SH-SY5Y (cell line): ENCODE measurements at regions not wholly inside any gene's neighbourhood (a gene's known extent, or its start where the extent isn't known, plus 50 kb on each side); places are given as distances from the start of the nearest gene placed in this dataset.
A peak's percentile ranks its signal among the peaks of the same experiment; 100 is the strongest.

ENCODE experiments used
- GATA2 ChIP-seq: IDR thresholded peaks from 2 replicates; pipeline ENCODE4 v1.6.1; 2011; ENCODE audit warnings: mild to moderate bottlenecking, low read depth, low read length
- GATA3 ChIP-seq: IDR thresholded peaks from 2 replicates; pipeline ENCODE4 v1.6.1; 2011; ENCODE audit warnings: low read depth, mild to moderate bottlenecking, low read length, moderate library complexity

- no peak for TF ChIP-seq GATA2
- no peak for TF ChIP-seq GATA3
These were observed 481.1 kb upstream of the MAN1A1 start for GRCh38 chr6:119830494-119831295.

GRCh38 chr6:119830069-119830468, 480.5 kb upstream of the MAN1A1 start:
- TF ChIP-seq GATA2, result no peak
- no peak for TF ChIP-seq GATA3

GRCh38 chr6:119829006-119829405, 479.4 kb upstream of the MAN1A1 start:
- TF ChIP-seq GATA3, result no peak
- no peak for TF ChIP-seq GATA2

- TF ChIP-seq GATA2 (no peak), GATA3 (no peak)
These were observed 471.8 kb upstream of the MAN1A1 start for GRCh38 chr6:119821380-119821779.

GRCh38 chr6:119818876-119819275, 469.3 kb upstream of the MAN1A1 start:
- TF ChIP-seq GATA2, result no peak
- TF ChIP-seq GATA3, result no peak

- TF ChIP-seq GATA3, result no peak
- peak; percentile 22; the same call in 1 of the 2 replicates for TF ChIP-seq GATA2
These were observed 465.2 kb upstream of the MAN1A1 start for GRCh38 chr6:119814609-119815400.

- TF ChIP-seq GATA2 (no peak), GATA3 (no peak)
These were observed 452.9 kb upstream of the MAN1A1 start for GRCh38 chr6:119802464-119802863.

GRCh38 chr6:119801056-119801455, 451.5 kb upstream of the MAN1A1 start:
- TF ChIP-seq GATA2, result no peak

GRCh38 chr6:119800526-119800925, 451.0 kb upstream of the MAN1A1 start:
- TF ChIP-seq GATA2 (no peak), GATA3 (no peak)

- TF ChIP-seq GATA3 (no peak), GATA2 (no peak)
These were observed 450.3 kb upstream of the MAN1A1 start for GRCh38 chr6:119799596-119800509.

- TF ChIP-seq GATA3 (no peak), GATA2 (no peak)
These were observed 442.2 kb upstream of the MAN1A1 start for GRCh38 chr6:119791736-119792135.

GRCh38 chr6:119781365-119781764, 431.8 kb upstream of the MAN1A1 start:
- TF ChIP-seq GATA2, result no peak
- no peak for TF ChIP-seq GATA3

GRCh38 chr6:119768201-119768600, 418.6 kb upstream of the MAN1A1 start:
- TF ChIP-seq GATA2 (no peak), GATA3 (no peak)

- no peak for TF ChIP-seq GATA3
- TF ChIP-seq GATA2, result no peak
These were observed 415.5 kb upstream of the MAN1A1 start for GRCh38 chr6:119764927-119765681.
